ENCODE measurements at regions not wholly inside any gene's neighbourhood (a gene's known extent, or its start where the extent isn't known, plus 50 kb on each side); places are given as distances from the start of the nearest gene placed in this dataset.

- H3K27ac ChIP-seq (ENCODE audit: low read depth, low read length) = no peak overlapping the region
- H3K36me3 ChIP-seq (ENCODE audit: control insufficient read depth, low read length) = no peaks in the 10 kb centered on the region
- no peaks in the 10 kb centered on the region for H3K27me3 ChIP-seq (ENCODE audit: control insufficient read depth, low read length)
- no peaks in the 10 kb centered on the region for H3K79me2 ChIP-seq (ENCODE audit: control insufficient read depth, low read length)
- H3K9me3 ChIP-seq (ENCODE audit: control insufficient read depth, insufficient read depth, low read length) = no peaks in the 10 kb centered on the region
- no peaks in the 10 kb centered on the region for H3K9me2 ChIP-seq (replicated peaks; ENCODE audit: control insufficient read depth, low read length)
- no peak overlapping the region for H3K4me2 ChIP-seq (ENCODE audit: low read length)
- H3F3A ChIP-seq (ENCODE audit: control insufficient read depth, insufficient read depth) = no peaks in the 10 kb centered on the region
- no peak for TF ChIP-seq EZH2phosphoT487 (IDR thresholded peaks at IDR 0.05; ENCODE audit: borderline replicate concordance, low read length)
- no peak for TF ChIP-seq CTCF (IDR thresholded peaks at IDR 0.05; ENCODE audit: low read depth, low read length, poor library complexity, severe bottlenecking)
- no peaks in the 10 kb centered on the region for H3K4me1 ChIP-seq (ENCODE audit: control insufficient read depth, low read length)
- H4K20me1 ChIP-seq (ENCODE audit: control insufficient read depth, insufficient read depth, low read depth, low read length) = no peaks in the 10 kb centered on the region
- no peak overlapping the region for H3K4me3 ChIP-seq (ENCODE audit: low read length)
These were observed 152.1 kb upstream of the TUSC1 start for GRCh38 chr9:25830381-25830780.

- Histone ChIP-seq H3F3A (ENCODE audit: control insufficient read depth, insufficient read depth) (no peaks in the 10 kb centered on the region), H3K9me3 (ENCODE audit: control insufficient read depth, insufficient read depth, low read length) (peaks cover 2% of the 10 kb centered on the region; the same call in 1 of the 2 replicates), H3K79me2 (ENCODE audit: control insufficient read depth, low read length) (no peaks in the 10 kb centered on the region), H3K27ac (ENCODE audit: low read depth, low read length) (no peak overlapping the region), H3K36me3 (ENCODE audit: control insufficient read depth, low read length) (no peaks in the 10 kb centered on the region), H3K27me3 (ENCODE audit: control insufficient read depth, low read length) (no peaks in the 10 kb centered on the region), H3K4me1 (ENCODE audit: control insufficient read depth, low read length) (no peaks in the 10 kb centered on the region), H4K20me1 (ENCODE audit: control insufficient read depth, insufficient read depth, low read depth, low read length) (no peaks in the 10 kb centered on the region), H3K9me2 (replicated peaks; ENCODE audit: control insufficient read depth, low read length) (no peaks in the 10 kb centered on the region), H3K4me3 (ENCODE audit: low read length) (no peak overlapping the region), H3K4me2 (ENCODE audit: low read length) (no peak overlapping the region)
- TF ChIP-seq EZH2phosphoT487 (IDR thresholded peaks at IDR 0.05; ENCODE audit: borderline replicate concordance, low read length) = no peak
- no peak for TF ChIP-seq CTCF (IDR thresholded peaks at IDR 0.05; ENCODE audit: low read depth, low read length, poor library complexity, severe bottlenecking)
These were observed 149.4 kb upstream of the TUSC1 start for GRCh38 chr9:25827626-25828025.

DNA sequence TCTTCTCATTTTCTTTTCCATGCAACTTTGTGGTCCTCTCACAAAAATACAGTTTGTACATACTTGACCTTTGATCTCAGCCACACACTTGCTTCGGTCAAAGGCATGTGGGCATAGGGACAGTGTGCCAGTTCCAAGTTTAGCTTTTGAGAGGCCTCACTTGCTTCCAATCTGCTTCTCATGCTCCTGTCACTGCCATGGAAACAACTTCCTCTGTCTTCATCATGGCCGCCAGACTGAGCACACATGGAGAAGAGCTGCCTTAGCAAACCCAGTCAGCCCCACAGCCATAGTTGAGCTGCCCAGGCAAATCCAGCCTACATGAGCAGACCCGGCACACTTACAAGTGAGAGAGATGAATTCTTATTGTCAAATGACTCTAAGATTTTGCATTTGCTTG, 138.2 kb upstream of the TUSC1 start:
- Histone ChIP-seq H3K4me1 (ENCODE audit: control insufficient read depth, low read length) (no peaks in the 10 kb centered on the region), H3K4me3 (ENCODE audit: low read length) (no peak overlapping the region), H3F3A (ENCODE audit: control insufficient read depth, insufficient read depth) (no peaks in the 10 kb centered on the region), H4K20me1 (ENCODE audit: control insufficient read depth, insufficient read depth, low read depth, low read length) (no peaks in the 10 kb centered on the region), H3K79me2 (ENCODE audit: control insufficient read depth, low read length) (no peaks in the 10 kb centered on the region), H3K9me3 (ENCODE audit: control insufficient read depth, insufficient read depth, low read length) (no peaks in the 10 kb centered on the region), H3K9me2 (replicated peaks; ENCODE audit: control insufficient read depth, low read length) (no peaks in the 10 kb centered on the region), H3K4me2 (ENCODE audit: low read length) (no peak overlapping the region), H3K27ac (ENCODE audit: low read depth, low read length) (no peak overlapping the region), H3K27me3 (ENCODE audit: control insufficient read depth, low read length) (no peaks in the 10 kb centered on the region), H3K36me3 (ENCODE audit: control insufficient read depth, low read length) (no peaks in the 10 kb centered on the region)
- no peak for TF ChIP-seq CTCF (IDR thresholded peaks at IDR 0.05; ENCODE audit: low read depth, low read length, poor library complexity, severe bottlenecking)
- TF ChIP-seq EZH2phosphoT487 (IDR thresholded peaks at IDR 0.05; ENCODE audit: borderline replicate concordance, low read length) = no peak

DNA sequence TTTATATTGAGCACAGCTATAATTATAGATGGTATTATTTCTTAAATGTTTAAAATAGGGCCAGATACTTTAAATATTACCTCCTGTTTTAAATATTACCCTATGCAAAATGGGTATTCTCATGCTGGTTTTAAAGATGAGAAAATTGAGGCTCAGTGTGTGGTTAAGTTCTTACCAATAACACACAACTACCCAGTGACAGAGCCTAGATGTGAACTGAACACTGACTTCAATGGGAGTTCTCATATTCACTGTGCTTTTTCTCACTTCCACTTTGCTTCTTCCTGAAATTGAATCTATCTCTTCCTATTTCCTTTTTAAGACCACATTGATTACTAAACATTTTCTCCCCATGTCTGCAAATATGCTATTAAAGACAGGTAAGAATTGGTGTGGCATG, 135.8 kb upstream of the TUSC1 start:
- H4K20me1 ChIP-seq (ENCODE audit: control insufficient read depth, insufficient read depth, low read depth, low read length) = no peaks in the 10 kb centered on the region
- no peaks in the 10 kb centered on the region for H3K9me3 ChIP-seq (ENCODE audit: control insufficient read depth, insufficient read depth, low read length)
- no peaks in the 10 kb centered on the region for H3K4me1 ChIP-seq (ENCODE audit: control insufficient read depth, low read length)
- H3K27ac ChIP-seq (ENCODE audit: low read depth, low read length) = no peak overlapping the region
- H3K27me3 ChIP-seq (ENCODE audit: control insufficient read depth, low read length) = no peaks in the 10 kb centered on the region
- no peaks in the 10 kb centered on the region for H3K9me2 ChIP-seq (replicated peaks; ENCODE audit: control insufficient read depth, low read length)
- no peaks in the 10 kb centered on the region for H3K36me3 ChIP-seq (ENCODE audit: control insufficient read depth, low read length)
- H3K79me2 ChIP-seq (ENCODE audit: control insufficient read depth, low read length) = no peaks in the 10 kb centered on the region
- no peaks in the 10 kb centered on the region for H3F3A ChIP-seq (ENCODE audit: control insufficient read depth, insufficient read depth)
- no peak for TF ChIP-seq EZH2phosphoT487 (IDR thresholded peaks at IDR 0.05; ENCODE audit: borderline replicate concordance, low read length)
- no peak for TF ChIP-seq CTCF (IDR thresholded peaks at IDR 0.05; ENCODE audit: low read depth, low read length, poor library complexity, severe bottlenecking)
- H3K4me2 ChIP-seq (ENCODE audit: low read length) = no peak overlapping the region
- H3K4me3 ChIP-seq (ENCODE audit: low read length) = no peak overlapping the region
